ENCODE measurements at regions not wholly inside any gene's neighbourhood (a gene's known extent, or its start where the extent isn't known, plus 50 kb on each side); places are given as distances from the start of the nearest gene placed in this dataset.
A peak's percentile ranks its signal among the peaks of the same experiment; 100 is the strongest.

- no peak for TF ChIP-seq CTCF (IDR thresholded peaks at IDR 0.05; ENCODE audit: unreplicated experiment in 3 of 3)
- no peak overlapping the region for H3K4me3 Mint-ChIP-seq
- H3K36me3 Mint-ChIP-seq (ENCODE audit: low read depth) = peaks cover 5% of the 10 kb centered on the region
- no peaks in the 10 kb centered on the region for H3K4me1 Mint-ChIP-seq
- no peaks in the 10 kb centered on the region for H3K9me3 Mint-ChIP-seq
- H3K27me3 Mint-ChIP-seq (ENCODE audit: low read depth) = no peaks in the 10 kb centered on the region
- H3K27ac Mint-ChIP-seq = no peak overlapping the region
Measured at GRCh38 chr2:34121076-34121475, 522.0 kb upstream of the FAM98A start.

- Mint-ChIP-seq H3K4me3 (no peak overlapping the region), H3K27me3 (ENCODE audit: low read depth) (no peaks in the 10 kb centered on the region), H3K27ac (no peak overlapping the region), H3K4me1 (no peaks in the 10 kb centered on the region), H3K9me3 (no peaks in the 10 kb centered on the region), H3K36me3 (ENCODE audit: low read depth) (no peaks in the 10 kb centered on the region)
- TF ChIP-seq CTCF (IDR thresholded peaks at IDR 0.05; ENCODE audit: unreplicated experiment in 3 of 3) = no peak
Measured at GRCh38 chr2:34115076-34115475, 516.0 kb upstream of the FAM98A start.

- Mint-ChIP-seq H3K9me3 (no peaks in the 10 kb centered on the region), H3K36me3 (ENCODE audit: low read depth) (no peaks in the 10 kb centered on the region), H3K4me3 (no peak overlapping the region), H3K27me3 (ENCODE audit: low read depth) (no peaks in the 10 kb centered on the region), H3K27ac (no peak overlapping the region), H3K4me1 (no peaks in the 10 kb centered on the region)
- TF ChIP-seq CTCF (IDR thresholded peaks at IDR 0.05; ENCODE audit: unreplicated experiment in 3 of 3) = no peak
Measured at GRCh38 chr2:34112161-34112560, 513.1 kb upstream of the FAM98A start.

GRCh38 chr2:34110392-34110791, 511.3 kb upstream of the FAM98A start:
- no peak for TF ChIP-seq CTCF (IDR thresholded peaks at IDR 0.05; ENCODE audit: unreplicated experiment in 3 of 3)
- no peaks in the 10 kb centered on the region for H3K36me3 Mint-ChIP-seq (ENCODE audit: low read depth)
- H3K27ac Mint-ChIP-seq = no peak overlapping the region
- H3K4me3 Mint-ChIP-seq = no peak overlapping the region
- H3K9me3 Mint-ChIP-seq = no peaks in the 10 kb centered on the region
- H3K4me1 Mint-ChIP-seq = no peaks in the 10 kb centered on the region
- no peaks in the 10 kb centered on the region for H3K27me3 Mint-ChIP-seq (ENCODE audit: low read depth)

- Mint-ChIP-seq H3K9me3 (no peaks in the 10 kb centered on the region), H3K36me3 (ENCODE audit: low read depth) (no peaks in the 10 kb centered on the region), H3K27ac (no peak overlapping the region), H3K4me1 (peaks cover 10% of the 10 kb centered on the region), H3K4me3 (no peak overlapping the region), H3K27me3 (ENCODE audit: low read depth) (no peaks in the 10 kb centered on the region)
- TF ChIP-seq CTCF (IDR thresholded peaks at IDR 0.05; ENCODE audit: unreplicated experiment in 3 of 3) = no peak
Measured at GRCh38 chr2:34107811-34108210, 508.7 kb upstream of the FAM98A start.

GRCh38 chr2:34105006-34105767, 506.1 kb upstream of the FAM98A start:
- Mint-ChIP-seq H3K4me3 (no peak overlapping the region), H3K4me1 (peaks cover 15% of the 10 kb centered on the region), H3K27me3 (ENCODE audit: low read depth) (no peaks in the 10 kb centered on the region), H3K9me3 (no peaks in the 10 kb centered on the region), H3K27ac (peak overlapping the region in 2 of 3 experiments; percentile 17 to 35), H3K36me3 (ENCODE audit: low read depth) (no peaks in the 10 kb centered on the region)
- TF ChIP-seq CTCF (IDR thresholded peaks at IDR 0.05; ENCODE audit: unreplicated experiment in 3 of 3) = no peak

All from nephron (organoid).